Osteoblast (primary cell): ENCODE measurements at regions not wholly inside any gene's neighbourhood (a gene's known extent, or its start where the extent isn't known, plus 50 kb on each side); places are given as distances from the start of the nearest gene placed in this dataset.
"Not testable (repeated sequence)": the region's sequence is repeated elsewhere in the genome, so short reads cannot be mapped to it uniquely, and the experiment has no call there.

Source experiments
- DNase-seq: peaks from one replicate; pipeline ENCODE4 v3.0.0; 2011; ENCODE audit warnings: low spot score, mixed read lengths; ENCODE audit not compliant: insufficient read length; ENCODE audit errors: missing footprints
- H2AFZ ChIP-seq: 2 replicates; pipeline ENCODE4 v1.6.0; 2011; ENCODE audit warnings: mild to moderate bottlenecking, low read length
- H3K27ac ChIP-seq: 2 replicates; pipeline ENCODE4 v1.5.1; 2011; ENCODE audit warnings: mild to moderate bottlenecking, low read depth, low read length, moderate library complexity
- H3K27me3 ChIP-seq: 2 replicates; pipeline ENCODE4 v1.6.0; 2012; ENCODE audit warnings: mild to moderate bottlenecking, control low read depth, inconsistent platforms, low read length, moderate library complexity; ENCODE audit not compliant: insufficient read depth
- H3K36me3 ChIP-seq: 2 replicates; pipeline ENCODE4 v1.5.1; 2011; ENCODE audit warnings: mild to moderate bottlenecking, low read length, control low read depth, moderate library complexity; ENCODE audit not compliant: insufficient read depth
- H3K4me1 ChIP-seq: 2 replicates; pipeline ENCODE4 v1.5.1; 2011; ENCODE audit warnings: mild to moderate bottlenecking, low read length, control low read depth, moderate library complexity; ENCODE audit not compliant: insufficient read depth
- H3K4me2 ChIP-seq: 2 replicates; pipeline ENCODE4 v1.6.0; 2011; ENCODE audit warnings: mild to moderate bottlenecking, low read length; ENCODE audit not compliant: insufficient read depth
- H3K4me3 ChIP-seq: fragments of 200-600 bp; sonication (generic); 3 replicates; pipeline ENCODE4 v1.5.1; 2012; ENCODE audit warnings: mild to moderate bottlenecking, low read length, inconsistent platforms; ENCODE audit not compliant: insufficient read depth
- H3K79me2 ChIP-seq: 2 replicates; pipeline ENCODE4 v1.6.0; 2012; ENCODE audit warnings: mild to moderate bottlenecking, low read length, control low read depth, inconsistent platforms; ENCODE audit not compliant: insufficient read depth
- H3K9me3 ChIP-seq: 2 replicates; pipeline ENCODE4 v1.5.1; 2011; ENCODE audit warnings: low read depth, low read length, control low read depth
- H4K20me1 ChIP-seq: 2 replicates; pipeline ENCODE4 v1.6.0; 2012; ENCODE audit warnings: mild to moderate bottlenecking, low read length, control low read depth; ENCODE audit not compliant: insufficient read depth
- TF ChIP-seq, protein P1 (sequence below): IDR thresholded peaks from 2 replicates; pipeline ENCODE4 v1.5.1; 2011; ENCODE audit warnings: mild to moderate bottlenecking, low read depth, low read length, moderate library complexity; ENCODE audit errors: extremely low read depth

DNA sequence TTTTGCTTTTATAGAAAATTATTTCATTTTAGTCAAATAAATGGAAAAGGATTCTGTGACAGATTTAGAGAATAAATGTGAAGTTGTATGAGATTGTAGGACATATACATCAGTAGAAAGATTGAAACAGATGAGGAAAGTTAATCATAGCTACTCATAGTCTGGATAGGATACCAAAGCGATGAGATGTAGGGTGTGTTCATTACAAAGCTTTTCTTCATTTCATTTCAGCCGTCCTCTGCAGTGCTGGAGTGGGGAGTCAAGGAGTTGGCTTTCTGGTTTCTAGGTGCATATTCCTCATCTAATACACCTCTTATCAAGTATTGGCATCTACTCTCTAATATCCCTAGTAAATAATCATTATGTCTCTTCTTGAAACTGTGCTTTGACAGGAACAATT, 149.5 kb upstream of the NEGR1 start:
- Histone ChIP-seq H3K4me3 (no peak overlapping the region), H3K27me3 (no peaks in the 10 kb centered on the region), H3K27ac (no peak overlapping the region), H3K4me2 (no peak overlapping the region), H3K36me3 (no peaks in the 10 kb centered on the region), H3K4me1 (no peaks in the 10 kb centered on the region), H3K9me3 (no peaks in the 10 kb centered on the region), H4K20me1 (no peaks in the 10 kb centered on the region), H3K79me2 (no peaks in the 10 kb centered on the region), H2AFZ (peak overlapping the region; percentile 6)
- TF ChIP-seq, protein P1, sequence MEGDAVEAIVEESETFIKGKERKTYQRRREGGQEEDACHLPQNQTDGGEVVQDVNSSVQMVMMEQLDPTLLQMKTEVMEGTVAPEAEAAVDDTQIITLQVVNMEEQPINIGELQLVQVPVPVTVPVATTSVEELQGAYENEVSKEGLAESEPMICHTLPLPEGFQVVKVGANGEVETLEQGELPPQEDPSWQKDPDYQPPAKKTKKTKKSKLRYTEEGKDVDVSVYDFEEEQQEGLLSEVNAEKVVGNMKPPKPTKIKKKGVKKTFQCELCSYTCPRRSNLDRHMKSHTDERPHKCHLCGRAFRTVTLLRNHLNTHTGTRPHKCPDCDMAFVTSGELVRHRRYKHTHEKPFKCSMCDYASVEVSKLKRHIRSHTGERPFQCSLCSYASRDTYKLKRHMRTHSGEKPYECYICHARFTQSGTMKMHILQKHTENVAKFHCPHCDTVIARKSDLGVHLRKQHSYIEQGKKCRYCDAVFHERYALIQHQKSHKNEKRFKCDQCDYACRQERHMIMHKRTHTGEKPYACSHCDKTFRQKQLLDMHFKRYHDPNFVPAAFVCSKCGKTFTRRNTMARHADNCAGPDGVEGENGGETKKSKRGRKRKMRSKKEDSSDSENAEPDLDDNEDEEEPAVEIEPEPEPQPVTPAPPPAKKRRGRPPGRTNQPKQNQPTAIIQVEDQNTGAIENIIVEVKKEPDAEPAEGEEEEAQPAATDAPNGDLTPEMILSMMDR, result no peak
- DNase-seq, result no peak

DNA sequence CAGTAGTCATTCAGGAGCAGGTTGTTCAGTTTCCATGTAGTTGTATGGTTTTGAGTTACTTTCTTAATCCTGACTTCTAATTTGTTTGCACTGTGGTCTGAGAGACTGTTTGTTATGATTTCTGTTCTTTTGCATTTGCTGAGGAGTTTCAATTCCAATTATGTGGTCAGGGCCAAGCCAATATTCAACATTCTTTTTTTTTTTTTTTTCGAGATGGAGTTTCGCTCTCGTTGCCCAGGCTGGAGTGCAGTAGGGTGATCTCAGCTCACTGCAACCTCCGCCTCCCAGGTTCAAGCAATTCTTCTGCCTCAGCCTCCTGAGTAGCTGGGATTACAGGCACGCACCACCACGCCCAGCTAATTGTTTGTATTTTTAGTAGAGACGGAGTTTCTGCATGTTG, 145.9 kb upstream of the NEGR1 start:
- H3K36me3 ChIP-seq, DNase-seq, H3K4me2 ChIP-seq, H3K4me3 ChIP-seq, H3K9me3 ChIP-seq, H3K4me1 ChIP-seq, H3K27me3 ChIP-seq, H4K20me1 ChIP-seq, H3K79me2 ChIP-seq, H3K27ac ChIP-seq, H2AFZ ChIP-seq: not testable (repeated sequence)

DNA sequence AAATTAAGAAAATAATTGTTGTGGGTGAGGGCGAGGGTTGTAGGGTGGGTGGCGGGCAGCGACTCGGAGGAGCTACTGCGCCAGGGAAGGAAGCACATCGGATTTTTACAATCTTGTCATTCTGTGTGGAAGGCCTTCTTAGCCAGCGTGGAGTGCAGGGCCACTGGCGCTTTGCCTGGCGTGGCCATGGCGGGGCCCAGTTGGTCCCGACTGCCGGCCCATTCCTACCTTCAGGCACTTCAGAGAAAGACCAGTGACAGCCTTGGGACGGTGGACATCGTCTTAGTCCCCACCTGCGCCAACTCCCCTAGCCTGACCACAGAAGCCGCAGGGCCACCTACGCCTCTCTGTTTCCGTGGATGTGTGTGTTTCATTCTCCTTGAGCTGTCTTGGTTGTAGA, 136.9 kb upstream of the NEGR1 start:
- Histone ChIP-seq H2AFZ (no peak overlapping the region), H3K4me1 (no peaks in the 10 kb centered on the region), H4K20me1 (no peaks in the 10 kb centered on the region), H3K79me2 (no peaks in the 10 kb centered on the region), H3K4me3 (no peak overlapping the region), H3K9me3 (no peaks in the 10 kb centered on the region), H3K27me3 (no peaks in the 10 kb centered on the region), H3K36me3 (no peaks in the 10 kb centered on the region), H3K27ac (no peak overlapping the region), H3K4me2 (no peak overlapping the region)
- TF ChIP-seq, protein P1, result no peak
- no peak for DNase-seq

DNA sequence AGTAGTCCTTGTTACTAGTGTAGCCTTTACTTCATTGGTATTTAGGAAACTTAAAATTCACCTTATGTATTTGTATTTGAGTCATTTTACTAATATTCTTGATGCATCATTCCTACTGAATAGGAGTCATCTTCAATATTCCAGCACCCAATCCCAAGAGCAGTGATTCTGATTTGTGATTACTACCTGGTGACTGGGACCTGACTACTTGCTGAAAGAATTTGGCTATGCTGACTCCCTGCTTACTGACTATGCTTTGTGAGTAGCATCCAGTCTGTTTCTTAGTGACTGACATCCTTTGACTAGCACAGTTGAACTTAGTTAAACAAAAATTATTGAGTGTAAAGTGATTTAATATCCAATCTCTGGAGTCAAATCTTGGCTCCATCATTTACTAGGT, 129.9 kb upstream of the NEGR1 start:
- no peak overlapping the region for H3K4me3 ChIP-seq
- H2AFZ ChIP-seq, result no peak overlapping the region
- H4K20me1 ChIP-seq, result no peaks in the 10 kb centered on the region
- H3K27me3 ChIP-seq, result no peaks in the 10 kb centered on the region
- H3K9me3 ChIP-seq, result no peaks in the 10 kb centered on the region
- H3K4me1 ChIP-seq, result peaks cover 6% of the 10 kb centered on the region
- peak overlapping the region; percentile 10 for H3K27ac ChIP-seq
- no peaks in the 10 kb centered on the region for H3K79me2 ChIP-seq
- H3K4me2 ChIP-seq, result no peak overlapping the region
- no peaks in the 10 kb centered on the region for H3K36me3 ChIP-seq
- TF ChIP-seq, protein P1, result no peak
- no peak for DNase-seq

DNA sequence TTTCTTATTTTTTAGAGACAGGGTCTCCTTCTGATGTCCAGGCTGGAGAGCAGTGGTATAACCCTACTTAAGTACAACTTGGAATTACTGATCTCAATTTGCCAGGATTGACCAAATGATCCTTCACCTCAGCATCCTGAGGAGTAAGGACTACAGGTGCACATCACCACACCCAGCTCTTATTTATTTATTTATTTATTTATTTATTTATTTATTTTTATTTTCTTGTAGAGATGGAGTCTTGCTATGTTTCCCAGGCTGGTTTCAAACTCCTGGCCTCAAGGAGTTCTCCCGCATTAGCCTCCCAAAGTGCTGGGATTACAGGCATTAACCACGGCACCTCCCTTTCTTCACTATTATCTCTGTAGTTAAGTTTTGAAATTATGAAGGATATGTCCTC, 117.5 kb upstream of the NEGR1 start:
- Histone ChIP-seq H3K4me2 (no peak overlapping the region), H3K27ac (no peak overlapping the region), H3K9me3 (no peaks in the 10 kb centered on the region), H3K4me1 (peaks cover 5% of the 10 kb centered on the region), H3K27me3 (no peaks in the 10 kb centered on the region), H2AFZ (no peak overlapping the region), H4K20me1 (no peaks in the 10 kb centered on the region), H3K79me2 (no peaks in the 10 kb centered on the region), H3K4me3 (no peak overlapping the region), H3K36me3 (no peaks in the 10 kb centered on the region)
- DNase-seq, result no peak
- TF ChIP-seq, protein P1, result no peak
